ENCODE measurements at regions not wholly inside any gene's neighbourhood (a gene's known extent, or its start where the extent isn't known, plus 50 kb on each side); places are given as distances from the start of the nearest gene placed in this dataset.

DNA sequence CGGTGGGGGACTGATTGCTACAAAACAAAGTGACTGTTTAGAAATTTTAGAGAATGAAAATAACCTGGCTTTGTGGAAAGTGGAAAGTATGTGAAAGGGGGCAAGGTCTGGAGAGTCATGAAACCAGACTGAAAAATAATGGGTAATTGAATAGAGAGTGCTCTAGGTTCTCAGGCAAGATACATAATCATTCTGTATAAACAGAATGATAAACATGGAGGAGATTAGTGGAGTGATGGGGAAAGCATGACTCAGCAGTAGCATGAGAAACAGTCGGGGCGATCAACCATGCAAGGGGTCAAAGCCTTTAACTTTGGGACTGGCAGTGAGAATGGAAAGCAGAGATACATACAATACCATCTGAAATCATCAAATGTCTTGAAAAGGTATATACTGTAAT, 332.5 kb downstream of the CCER1 start:
- no peak overlapping the region for H2BK5ac ChIP-seq (ENCODE audit: low read length)
- H4K5ac ChIP-seq (ENCODE audit: low read length): no peak overlapping the region
- H2BK120ac ChIP-seq (ENCODE audit: low read depth, low read length): no peak overlapping the region
- no peak overlapping the region for H2BK15ac ChIP-seq (replicated peaks; ENCODE audit: low read depth)
- H3K9ac ChIP-seq (ENCODE audit: low read length): no peak overlapping the region
- H3K4me3 ChIP-seq (ENCODE audit: low read length): no peak overlapping the region
- H4K8ac ChIP-seq (ENCODE audit: low read depth, low read length): no peak overlapping the region
- no peak overlapping the region for H3K27ac ChIP-seq (ENCODE audit: low read depth, low read length)
- no CpG with 5 or more reads among the region's 3 CpGs for WGBS (ENCODE audit: extremely low coverage, insufficient coverage, low lambda C conversion rate)
- H3K4ac ChIP-seq (ENCODE audit: low read depth, low read length): no peak overlapping the region
- no peaks in the 10 kb centered on the region for H3K4me1 ChIP-seq (ENCODE audit: control insufficient read depth, low read depth, low read length)
- H3K27me3 ChIP-seq (ENCODE audit: insufficient read depth, low read length, poor library complexity): no peaks in the 10 kb centered on the region
- no peak overlapping the region for H3K4me2 ChIP-seq (ENCODE audit: low read length)
- no peak overlapping the region for H2AK5ac ChIP-seq (ENCODE audit: low read length)
- no peak overlapping the region for H3K56ac ChIP-seq (ENCODE audit: low read length)
- peak; percentile 7 for DNase-seq
- no peaks in the 10 kb centered on the region for H3K79me2 ChIP-seq (ENCODE audit: control insufficient read depth, insufficient read depth, low read length)
- H3K18ac ChIP-seq (ENCODE audit: low read length): no peak overlapping the region
- H3K23ac ChIP-seq (ENCODE audit: low read length): no peak overlapping the region
- H3K36me3 ChIP-seq (ENCODE audit: control insufficient read depth, insufficient read depth, low read length): no peaks in the 10 kb centered on the region
- no peaks in the 10 kb centered on the region for H3K79me1 ChIP-seq (ENCODE audit: low read length)

DNA sequence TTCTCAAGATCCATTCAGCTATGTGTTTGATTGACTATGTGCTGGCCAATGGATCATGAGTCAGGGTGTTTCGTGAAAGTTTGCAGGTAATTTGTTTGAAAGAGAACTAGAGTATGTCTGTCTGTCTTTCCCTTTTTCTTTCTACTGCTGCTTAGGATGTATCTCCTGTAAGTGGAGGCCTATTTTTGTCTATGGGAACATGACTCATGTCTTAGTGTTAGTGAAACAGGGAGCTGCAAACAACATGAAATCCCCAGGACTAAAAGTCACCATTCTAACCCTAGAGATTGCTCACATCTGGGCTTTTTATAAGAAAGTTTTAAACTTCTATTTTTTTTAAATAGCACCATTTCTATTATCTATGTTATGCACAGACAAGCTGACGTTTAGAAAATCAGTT, 333.0 kb downstream of the CCER1 start:
- Histone ChIP-seq H3K4me3 (ENCODE audit: low read length) (no peak overlapping the region), H3K79me1 (ENCODE audit: low read length) (no peaks in the 10 kb centered on the region), H3K27ac (ENCODE audit: low read depth, low read length) (no peak overlapping the region), H3K18ac (ENCODE audit: low read length) (no peak overlapping the region), H2BK120ac (ENCODE audit: low read depth, low read length) (no peak overlapping the region), H3K4ac (ENCODE audit: low read depth, low read length) (no peak overlapping the region), H2AK5ac (ENCODE audit: low read length) (no peak overlapping the region), H4K8ac (ENCODE audit: low read depth, low read length) (no peak overlapping the region), H2BK15ac (replicated peaks; ENCODE audit: low read depth) (no peak overlapping the region), H3K56ac (ENCODE audit: low read length) (no peak overlapping the region), H4K5ac (ENCODE audit: low read length) (no peak overlapping the region), H3K27me3 (ENCODE audit: insufficient read depth, low read length, poor library complexity) (no peaks in the 10 kb centered on the region), H3K9ac (ENCODE audit: low read length) (no peak overlapping the region), H3K4me2 (ENCODE audit: low read length) (no peak overlapping the region), H3K23ac (ENCODE audit: low read length) (no peak overlapping the region), H3K36me3 (ENCODE audit: control insufficient read depth, insufficient read depth, low read length) (no peaks in the 10 kb centered on the region), H3K4me1 (ENCODE audit: control insufficient read depth, low read depth, low read length) (no peaks in the 10 kb centered on the region), H3K79me2 (ENCODE audit: control insufficient read depth, insufficient read depth, low read length) (no peaks in the 10 kb centered on the region), H2BK5ac (ENCODE audit: low read length) (no peak overlapping the region)
- no CpG with 5 or more reads among the region's 2 CpGs for WGBS (ENCODE audit: extremely low coverage, insufficient coverage, low lambda C conversion rate)
- DNase-seq: no peak

DNA sequence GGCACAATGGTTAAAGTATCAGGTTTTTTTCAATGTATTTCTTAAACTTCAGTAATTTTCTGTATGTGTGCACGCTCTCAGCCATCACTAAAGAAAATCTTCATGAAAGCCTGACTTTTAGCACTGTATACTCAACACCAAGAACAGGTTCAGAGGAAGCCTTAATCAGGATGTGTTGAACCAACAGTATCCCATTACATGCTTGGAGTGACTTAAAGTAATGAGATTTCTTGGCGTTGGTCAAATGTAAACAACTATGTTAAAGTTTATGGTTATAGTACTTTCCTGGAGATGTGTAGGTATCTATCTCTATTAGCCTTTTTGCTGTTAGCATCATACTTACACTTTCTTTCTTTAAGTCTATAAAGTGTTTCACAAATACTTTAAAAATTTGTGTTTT, 335.0 kb downstream of the CCER1 start:
- H3K4me2 ChIP-seq (ENCODE audit: low read length): no peak overlapping the region
- no peaks in the 10 kb centered on the region for H3K79me2 ChIP-seq (ENCODE audit: control insufficient read depth, insufficient read depth, low read length)
- no peak overlapping the region for H3K4ac ChIP-seq (ENCODE audit: low read depth, low read length)
- no peaks in the 10 kb centered on the region for H3K36me3 ChIP-seq (ENCODE audit: control insufficient read depth, insufficient read depth, low read length)
- H3K9ac ChIP-seq (ENCODE audit: low read length): no peak overlapping the region
- no peaks in the 10 kb centered on the region for H3K4me1 ChIP-seq (ENCODE audit: control insufficient read depth, low read depth, low read length)
- no peak overlapping the region for H2AK5ac ChIP-seq (ENCODE audit: low read length)
- no peak overlapping the region for H3K4me3 ChIP-seq (ENCODE audit: low read length)
- H2BK5ac ChIP-seq (ENCODE audit: low read length): no peak overlapping the region
- H3K23ac ChIP-seq (ENCODE audit: low read length): no peak overlapping the region
- H4K8ac ChIP-seq (ENCODE audit: low read depth, low read length): no peak overlapping the region
- no peak for DNase-seq
- no peak overlapping the region for H3K56ac ChIP-seq (ENCODE audit: low read length)
- no peak overlapping the region for H3K18ac ChIP-seq (ENCODE audit: low read length)
- no peak overlapping the region for H2BK15ac ChIP-seq (replicated peaks; ENCODE audit: low read depth)
- no peak overlapping the region for H4K5ac ChIP-seq (ENCODE audit: low read length)
- no peaks in the 10 kb centered on the region for H3K79me1 ChIP-seq (ENCODE audit: low read length)
- no peak overlapping the region for H2BK120ac ChIP-seq (ENCODE audit: low read depth, low read length)
- no peaks in the 10 kb centered on the region for H3K27me3 ChIP-seq (ENCODE audit: insufficient read depth, low read length, poor library complexity)
- no CpG with 5 or more reads among the region's 2 CpGs for WGBS (ENCODE audit: extremely low coverage, insufficient coverage, low lambda C conversion rate)
- H3K27ac ChIP-seq (ENCODE audit: low read depth, low read length): no peak overlapping the region

DNA sequence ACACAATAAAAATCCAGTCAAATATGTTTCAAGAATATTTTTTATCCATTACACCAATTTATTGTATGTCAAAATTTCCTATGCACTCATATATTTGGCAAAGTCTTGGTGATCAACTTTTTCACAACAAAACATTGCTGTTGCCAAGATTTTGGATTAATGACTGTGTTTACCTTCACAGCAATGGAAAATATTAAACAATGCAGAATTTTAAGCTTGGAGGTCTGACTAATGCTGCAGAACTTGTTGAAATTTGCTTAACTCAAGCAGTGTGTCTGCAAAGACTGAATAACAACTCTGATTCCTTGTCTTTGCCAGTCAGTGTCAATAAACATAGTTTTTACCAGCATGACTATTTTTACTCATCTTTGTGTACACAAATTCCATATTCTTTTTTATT, 336.4 kb downstream of the CCER1 start:
- Histone ChIP-seq H3K79me1 (ENCODE audit: low read length) (no peaks in the 10 kb centered on the region), H3K4me3 (ENCODE audit: low read length) (no peak overlapping the region), H3K27me3 (ENCODE audit: insufficient read depth, low read length, poor library complexity) (no peaks in the 10 kb centered on the region), H2BK120ac (ENCODE audit: low read depth, low read length) (no peak overlapping the region), H2BK5ac (ENCODE audit: low read length) (no peak overlapping the region), H3K23ac (ENCODE audit: low read length) (no peak overlapping the region), H3K27ac (ENCODE audit: low read depth, low read length) (no peak overlapping the region), H2BK15ac (replicated peaks; ENCODE audit: low read depth) (no peak overlapping the region), H3K4me1 (ENCODE audit: control insufficient read depth, low read depth, low read length) (no peaks in the 10 kb centered on the region), H3K9ac (ENCODE audit: low read length) (no peak overlapping the region), H3K4me2 (ENCODE audit: low read length) (no peak overlapping the region), H3K18ac (ENCODE audit: low read length) (no peak overlapping the region), H3K36me3 (ENCODE audit: control insufficient read depth, insufficient read depth, low read length) (no peaks in the 10 kb centered on the region), H3K4ac (ENCODE audit: low read depth, low read length) (no peak overlapping the region), H3K79me2 (ENCODE audit: control insufficient read depth, insufficient read depth, low read length) (no peaks in the 10 kb centered on the region), H2AK5ac (ENCODE audit: low read length) (no peak overlapping the region), H4K5ac (ENCODE audit: low read length) (no peak overlapping the region), H3K56ac (ENCODE audit: low read length) (no peak overlapping the region), H4K8ac (ENCODE audit: low read depth, low read length) (no peak overlapping the region)
- no peak for DNase-seq

DNA sequence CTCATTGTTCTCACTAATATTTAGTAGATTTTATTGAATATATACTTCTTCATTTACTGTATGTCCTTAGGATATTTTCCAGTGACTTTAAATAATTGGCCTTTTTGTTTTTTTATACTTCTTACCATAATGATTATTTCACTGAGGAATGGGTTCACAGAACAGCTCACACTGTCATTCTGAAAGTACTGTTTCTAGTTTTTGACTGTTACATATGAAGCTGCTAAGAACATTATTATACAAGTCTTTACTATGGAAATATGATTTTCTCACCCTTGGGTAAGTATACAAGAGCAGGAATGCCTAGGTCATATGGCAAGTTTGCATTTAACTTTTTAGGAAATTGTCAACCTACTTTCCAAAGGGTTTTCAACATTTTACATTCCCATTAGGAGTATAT, 343.1 kb downstream of the CCER1 start:
- H4K5ac ChIP-seq (ENCODE audit: low read length): no peak overlapping the region
- H3K4ac ChIP-seq (ENCODE audit: low read depth, low read length): no peak overlapping the region

DNA sequence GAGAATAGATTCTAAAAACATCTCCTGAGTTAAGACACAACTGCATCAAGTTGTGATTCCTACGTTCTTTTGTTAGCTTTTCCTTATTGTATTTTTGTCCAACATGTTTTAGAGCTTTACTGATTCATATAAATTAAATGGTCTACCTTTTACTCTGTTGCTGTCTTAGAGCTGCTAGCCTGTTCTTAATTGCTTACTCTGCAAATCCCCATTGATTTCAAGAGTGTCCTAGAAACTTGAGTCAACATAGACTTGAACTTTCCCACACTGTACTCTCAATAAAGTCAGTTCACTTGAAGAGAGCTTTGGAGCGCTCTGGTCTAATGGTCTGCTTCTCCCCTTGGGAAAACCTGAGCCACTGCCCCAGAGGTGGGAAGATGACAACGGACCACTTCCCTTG, 343.9 kb downstream of the CCER1 start:
- H3K27me3 ChIP-seq (ENCODE audit: insufficient read depth, low read length, poor library complexity): no peaks in the 10 kb centered on the region
- no peak overlapping the region for H3K23ac ChIP-seq (ENCODE audit: low read length)
- H2BK5ac ChIP-seq (ENCODE audit: low read length): no peak overlapping the region
- no peak overlapping the region for H3K9ac ChIP-seq (ENCODE audit: low read length)
- H3K79me1 ChIP-seq (ENCODE audit: low read length): no peaks in the 10 kb centered on the region
- no peak overlapping the region for H3K18ac ChIP-seq (ENCODE audit: low read length)
- H3K4me2 ChIP-seq (ENCODE audit: low read length): no peak overlapping the region
- no peak overlapping the region for H2AK5ac ChIP-seq (ENCODE audit: low read length)
- no peaks in the 10 kb centered on the region for H3K4me1 ChIP-seq (ENCODE audit: control insufficient read depth, low read depth, low read length)
- no peak overlapping the region for H4K8ac ChIP-seq (ENCODE audit: low read depth, low read length)
- no peak overlapping the region for H2BK15ac ChIP-seq (replicated peaks; ENCODE audit: low read depth)
- no peak overlapping the region for H3K56ac ChIP-seq (ENCODE audit: low read length)
- H3K27ac ChIP-seq (ENCODE audit: low read depth, low read length): no peak overlapping the region
- H3K79me2 ChIP-seq (ENCODE audit: control insufficient read depth, insufficient read depth, low read length): no peaks in the 10 kb centered on the region
- no peak overlapping the region for H3K4me3 ChIP-seq (ENCODE audit: low read length)
- no peaks in the 10 kb centered on the region for H3K36me3 ChIP-seq (ENCODE audit: control insufficient read depth, insufficient read depth, low read length)
- no peak overlapping the region for H3K4ac ChIP-seq (ENCODE audit: low read depth, low read length)
- H2BK120ac ChIP-seq (ENCODE audit: low read depth, low read length): no peak overlapping the region
- DNase-seq: no peak
- H4K5ac ChIP-seq (ENCODE audit: low read length): no peak overlapping the region
- no CpG with 5 or more reads among the region's 3 CpGs for WGBS (ENCODE audit: extremely low coverage, insufficient coverage, low lambda C conversion rate)

More for the DNA sequence above, 343.1 kb downstream of the CCER1 start:
- no peak overlapping the region for H3K9ac ChIP-seq (ENCODE audit: low read length)
- no peak overlapping the region for H2BK120ac ChIP-seq (ENCODE audit: low read depth, low read length)
- H3K56ac ChIP-seq (ENCODE audit: low read length): no peak overlapping the region
- no peak for DNase-seq
- no peak overlapping the region for H3K4me3 ChIP-seq (ENCODE audit: low read length)
- no peaks in the 10 kb centered on the region for H3K4me1 ChIP-seq (ENCODE audit: control insufficient read depth, low read depth, low read length)
- H3K79me1 ChIP-seq (ENCODE audit: low read length): no peaks in the 10 kb centered on the region
- no peaks in the 10 kb centered on the region for H3K27me3 ChIP-seq (ENCODE audit: insufficient read depth, low read length, poor library complexity)
- no peaks in the 10 kb centered on the region for H3K79me2 ChIP-seq (ENCODE audit: control insufficient read depth, insufficient read depth, low read length)
- no peak overlapping the region for H3K27ac ChIP-seq (ENCODE audit: low read depth, low read length)
- H3K36me3 ChIP-seq (ENCODE audit: control insufficient read depth, insufficient read depth, low read length): no peaks in the 10 kb centered on the region
- H3K4me2 ChIP-seq (ENCODE audit: low read length): no peak overlapping the region
- H4K8ac ChIP-seq (ENCODE audit: low read depth, low read length): no peak overlapping the region
- H2BK15ac ChIP-seq (replicated peaks; ENCODE audit: low read depth): no peak overlapping the region
- no peak overlapping the region for H3K23ac ChIP-seq (ENCODE audit: low read length)
- no peak overlapping the region for H2AK5ac ChIP-seq (ENCODE audit: low read length)
- no peak overlapping the region for H3K18ac ChIP-seq (ENCODE audit: low read length)
- no peak overlapping the region for H2BK5ac ChIP-seq (ENCODE audit: low read length)

All from mesendoderm (in vitro differentiated cells).